ENCODE measurements at regions not wholly inside any gene's neighbourhood (a gene's known extent, or its start where the extent isn't known, plus 50 kb on each side); places are given as distances from the start of the nearest gene placed in this dataset.
"Not testable (repeated sequence)": the region's sequence is repeated elsewhere in the genome, so short reads cannot be mapped to it uniquely, and the experiment has no call there.

GRCh38 chrX:44054863-44055601 is 81.8 kb upstream of the NDP start:
- no peak for DNase-seq (ENCODE audit: low read depth in 4 of 6, low spot score in 6 of 6)
- H3K27me3 ChIP-seq (ENCODE audit: control insufficient read depth, insufficient read depth, low read length): peaks cover 10% of the 10 kb centered on the region
- H3K9me3 ChIP-seq (ENCODE audit: control insufficient read depth, insufficient read depth, low read length): peaks cover 4% of the 10 kb centered on the region
- H3K36me3 ChIP-seq (ENCODE audit: control insufficient read depth, insufficient read depth, low read length): no peaks in the 10 kb centered on the region
- H3K4me3 ChIP-seq (ENCODE audit: low read depth, low read length): no peak overlapping the region
- no peak overlapping the region for H3K27ac ChIP-seq (ENCODE audit: low read depth, low read length)
- no peaks in the 10 kb centered on the region for H3K4me1 ChIP-seq (ENCODE audit: control insufficient read depth, insufficient read depth, low read length)
- WGBS (ENCODE audit: insufficient coverage): 62% methylated on average over 3 of the region's 4 CpGs

- WGBS (ENCODE audit: insufficient coverage): no CpG with 5 or more reads among the region's 1 CpG
- not testable (repeated sequence) for H3K27me3 ChIP-seq (ENCODE audit: control insufficient read depth, insufficient read depth, low read length)
Measured at GRCh38 chrX:44045106-44045505, 71.9 kb upstream of the NDP start.

DNA sequence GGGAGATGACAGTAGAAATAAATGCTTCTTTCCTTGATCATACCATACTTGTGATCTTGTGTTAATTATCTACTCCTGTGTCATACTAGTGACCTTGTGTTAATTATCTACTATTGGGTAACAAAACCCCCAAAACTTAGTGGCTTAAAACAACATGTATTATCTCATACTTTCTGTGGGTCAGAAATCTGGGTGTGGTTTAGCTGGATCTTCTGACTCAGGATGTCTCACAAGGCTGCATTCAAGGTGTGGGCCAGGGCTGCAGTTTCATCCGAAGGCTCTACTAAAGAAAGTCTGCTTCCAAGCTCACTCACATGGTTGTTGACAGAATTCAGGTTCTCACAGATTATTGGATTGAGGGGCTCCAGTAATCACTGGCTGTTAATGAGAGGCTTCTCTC is 70.3 kb upstream of the NDP start:
- Histone ChIP-seq H3K4me1 (ENCODE audit: control insufficient read depth, insufficient read depth, low read length) (no peaks in the 10 kb centered on the region), H3K9me3 (ENCODE audit: control insufficient read depth, insufficient read depth, low read length) (no peaks in the 10 kb centered on the region), H3K27ac (ENCODE audit: low read depth, low read length) (no peak overlapping the region), H3K36me3 (ENCODE audit: control insufficient read depth, insufficient read depth, low read length) (no peaks in the 10 kb centered on the region), H3K27me3 (ENCODE audit: control insufficient read depth, insufficient read depth, low read length) (peaks cover 2% of the 10 kb centered on the region), H3K4me3 (ENCODE audit: low read depth, low read length) (no peak overlapping the region)
- WGBS (ENCODE audit: insufficient coverage): no CpG with 5 or more reads among the region's 1 CpG
- no peak for DNase-seq (ENCODE audit: low read depth in 4 of 6, low spot score in 6 of 6)

More at GRCh38 chrX:44045106-44045505, 71.9 kb upstream of the NDP start:
- H3K4me3 ChIP-seq (ENCODE audit: low read depth, low read length); H3K27ac ChIP-seq (ENCODE audit: low read depth, low read length); H3K36me3 ChIP-seq (ENCODE audit: control insufficient read depth, insufficient read depth, low read length); H3K9me3 ChIP-seq (ENCODE audit: control insufficient read depth, insufficient read depth, low read length); H3K4me1 ChIP-seq (ENCODE audit: control insufficient read depth, insufficient read depth, low read length); DNase-seq (ENCODE audit: low read depth in 4 of 6, low spot score in 6 of 6): not testable (repeated sequence)

DNA sequence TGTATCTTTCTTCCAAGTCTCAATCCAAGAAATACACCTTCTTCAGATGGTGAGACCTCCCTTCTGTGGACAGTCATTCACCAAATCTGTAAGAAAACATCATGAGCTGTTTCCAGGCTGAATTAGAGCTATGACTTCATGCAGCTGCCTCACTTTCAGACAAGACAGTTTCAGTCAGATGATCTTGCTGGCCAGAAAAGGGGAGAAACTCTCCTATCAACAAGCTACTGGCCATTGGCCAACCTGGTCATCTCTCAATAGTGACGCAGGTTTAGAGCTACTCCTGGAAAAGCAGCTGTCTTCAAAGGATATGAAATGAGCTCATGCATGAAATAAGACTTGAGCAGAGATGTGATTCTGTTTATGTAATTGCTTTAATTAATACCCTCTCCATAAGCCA is 69.6 kb upstream of the NDP start:
- no CpG with 5 or more reads among the region's 1 CpG for WGBS (ENCODE audit: insufficient coverage)
- H3K4me1 ChIP-seq (ENCODE audit: control insufficient read depth, insufficient read depth, low read length): no peaks in the 10 kb centered on the region
- no peak for DNase-seq (ENCODE audit: low read depth in 4 of 6, low spot score in 6 of 6)
- H3K4me3 ChIP-seq (ENCODE audit: low read depth, low read length): no peak overlapping the region
- no peak overlapping the region for H3K27ac ChIP-seq (ENCODE audit: low read depth, low read length)
- no peaks in the 10 kb centered on the region for H3K36me3 ChIP-seq (ENCODE audit: control insufficient read depth, insufficient read depth, low read length)
- no peaks in the 10 kb centered on the region for H3K9me3 ChIP-seq (ENCODE audit: control insufficient read depth, insufficient read depth, low read length)
- peaks cover 2% of the 10 kb centered on the region for H3K27me3 ChIP-seq (ENCODE audit: control insufficient read depth, insufficient read depth, low read length)

GRCh38 chrX:44042116-44042515 is 68.9 kb upstream of the NDP start:
- H3K27ac ChIP-seq (ENCODE audit: low read depth, low read length): no peak overlapping the region
- 75% methylated on average over 1 of the region's 2 CpGs for WGBS (ENCODE audit: insufficient coverage)
- H3K4me1 ChIP-seq (ENCODE audit: control insufficient read depth, insufficient read depth, low read length): no peaks in the 10 kb centered on the region
- no peaks in the 10 kb centered on the region for H3K36me3 ChIP-seq (ENCODE audit: control insufficient read depth, insufficient read depth, low read length)
- H3K4me3 ChIP-seq (ENCODE audit: low read depth, low read length): no peak overlapping the region
- no peaks in the 10 kb centered on the region for H3K9me3 ChIP-seq (ENCODE audit: control insufficient read depth, insufficient read depth, low read length)
- peaks cover 4% of the 10 kb centered on the region for H3K27me3 ChIP-seq (ENCODE audit: control insufficient read depth, insufficient read depth, low read length)
- no peak for DNase-seq (ENCODE audit: low read depth in 4 of 6, low spot score in 6 of 6)

- no peaks in the 10 kb centered on the region for H3K36me3 ChIP-seq (ENCODE audit: control insufficient read depth, insufficient read depth, low read length)
- DNase-seq (ENCODE audit: low read depth in 4 of 6, low spot score in 6 of 6): no peak
- peaks cover 7% of the 10 kb centered on the region for H3K27me3 ChIP-seq (ENCODE audit: control insufficient read depth, insufficient read depth, low read length)
- WGBS (ENCODE audit: insufficient coverage): no CpG with 5 or more reads among the region's 3 CpGs
- no peak overlapping the region for H3K4me3 ChIP-seq (ENCODE audit: low read depth, low read length)
- no peak overlapping the region for H3K27ac ChIP-seq (ENCODE audit: low read depth, low read length)
- H3K4me1 ChIP-seq (ENCODE audit: control insufficient read depth, insufficient read depth, low read length): no peaks in the 10 kb centered on the region
- H3K9me3 ChIP-seq (ENCODE audit: control insufficient read depth, insufficient read depth, low read length): no peaks in the 10 kb centered on the region
Measured at GRCh38 chrX:44040406-44040805, 67.2 kb upstream of the NDP start.

DNA sequence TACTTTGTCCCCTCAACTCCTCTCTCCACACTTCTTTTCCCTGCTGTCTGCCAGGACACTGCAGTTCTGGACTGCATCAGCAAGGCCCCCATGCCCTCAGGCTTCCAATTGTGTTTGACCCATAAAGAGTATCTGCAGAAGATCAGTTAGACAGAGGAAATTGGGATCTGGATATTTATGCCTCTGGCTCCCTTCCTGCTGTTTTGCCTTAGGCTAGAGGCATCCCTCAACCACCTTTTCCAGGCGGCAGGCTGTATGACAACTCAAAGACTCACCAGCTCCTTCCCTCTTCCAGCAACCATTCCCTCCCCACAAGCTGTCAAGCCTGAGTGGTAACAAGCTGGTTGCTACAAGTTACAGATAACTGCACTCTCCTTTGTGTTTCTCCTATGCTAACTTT is 66.4 kb upstream of the NDP start:
- DNase-seq (ENCODE audit: low read depth in 4 of 6, low spot score in 6 of 6): no peak
- H3K36me3 ChIP-seq (ENCODE audit: control insufficient read depth, insufficient read depth, low read length): no peaks in the 10 kb centered on the region
- no peaks in the 10 kb centered on the region for H3K9me3 ChIP-seq (ENCODE audit: control insufficient read depth, insufficient read depth, low read length)
- H3K4me3 ChIP-seq (ENCODE audit: low read depth, low read length): no peak overlapping the region
- 33% methylated on average over 1 of the region's 1 CpG for WGBS (ENCODE audit: insufficient coverage)
- H3K27ac ChIP-seq (ENCODE audit: low read depth, low read length): no peak overlapping the region
- no peaks in the 10 kb centered on the region for H3K4me1 ChIP-seq (ENCODE audit: control insufficient read depth, insufficient read depth, low read length)
- H3K27me3 ChIP-seq (ENCODE audit: control insufficient read depth, insufficient read depth, low read length): peaks cover 7% of the 10 kb centered on the region

DNA sequence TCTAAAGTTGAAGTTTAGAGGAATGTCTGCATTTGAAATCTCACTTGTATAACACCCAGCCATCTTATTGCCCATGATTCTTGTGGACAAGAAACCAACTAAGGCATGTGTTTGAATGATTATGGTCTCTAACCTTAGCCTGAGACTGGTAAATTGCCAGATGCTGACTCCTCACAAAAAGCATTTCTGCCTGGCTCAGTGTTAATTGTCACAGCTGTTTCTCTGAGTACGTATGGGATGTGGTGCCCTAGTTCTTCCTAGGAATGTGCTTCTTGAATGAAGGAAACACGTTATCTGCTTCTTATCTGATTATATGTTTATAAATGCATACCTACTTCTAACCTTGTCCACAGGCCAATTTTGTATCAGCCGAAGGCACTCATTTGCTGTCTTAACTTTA is 63.1 kb upstream of the NDP start:
- peaks cover 7% of the 10 kb centered on the region for H3K27me3 ChIP-seq (ENCODE audit: control insufficient read depth, insufficient read depth, low read length)
- no peak overlapping the region for H3K27ac ChIP-seq (ENCODE audit: low read depth, low read length)
- H3K36me3 ChIP-seq (ENCODE audit: control insufficient read depth, insufficient read depth, low read length): no peaks in the 10 kb centered on the region
- DNase-seq (ENCODE audit: low read depth in 4 of 6, low spot score in 6 of 6): peak in 1 of 6 donors; percentile 27
- no peak overlapping the region for H3K4me3 ChIP-seq (ENCODE audit: low read depth, low read length)
- no CpG with 5 or more reads among the region's 3 CpGs for WGBS (ENCODE audit: insufficient coverage)
- H3K9me3 ChIP-seq (ENCODE audit: control insufficient read depth, insufficient read depth, low read length): no peaks in the 10 kb centered on the region
- no peaks in the 10 kb centered on the region for H3K4me1 ChIP-seq (ENCODE audit: control insufficient read depth, insufficient read depth, low read length)

DNA sequence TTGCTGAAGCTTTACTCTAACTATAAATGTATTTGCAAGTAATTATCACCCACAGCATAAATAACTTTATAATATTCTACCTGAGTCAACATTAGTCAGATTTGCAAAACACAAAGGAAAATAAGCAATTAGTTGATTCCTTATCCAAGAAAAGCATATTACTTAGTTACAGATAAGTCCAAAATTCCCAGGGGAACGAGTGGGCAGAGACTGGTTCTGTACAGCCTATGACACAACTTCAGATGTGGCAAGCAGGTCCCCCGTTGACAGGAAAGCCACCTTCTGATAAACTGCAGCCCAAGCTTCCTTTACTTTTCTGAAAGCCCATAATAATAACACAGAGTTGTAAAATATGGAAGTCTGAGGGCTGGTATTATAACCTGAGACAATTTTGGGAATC is 62.4 kb upstream of the NDP start:
- Histone ChIP-seq H3K36me3 (ENCODE audit: control insufficient read depth, insufficient read depth, low read length) (no peaks in the 10 kb centered on the region), H3K4me3 (ENCODE audit: low read depth, low read length) (no peak overlapping the region), H3K27me3 (ENCODE audit: control insufficient read depth, insufficient read depth, low read length) (peaks cover 7% of the 10 kb centered on the region), H3K27ac (ENCODE audit: low read depth, low read length) (no peak overlapping the region), H3K4me1 (ENCODE audit: control insufficient read depth, insufficient read depth, low read length) (no peaks in the 10 kb centered on the region), H3K9me3 (ENCODE audit: control insufficient read depth, insufficient read depth, low read length) (no peaks in the 10 kb centered on the region)
- no peak for DNase-seq (ENCODE audit: low read depth in 4 of 6, low spot score in 6 of 6)
- no CpG with 5 or more reads among the region's 2 CpGs for WGBS (ENCODE audit: insufficient coverage)

GRCh38 chrX:44032479-44032878 is 59.3 kb upstream of the NDP start:
- peaks cover 16% of the 10 kb centered on the region for H3K27me3 ChIP-seq (ENCODE audit: control insufficient read depth, insufficient read depth, low read length)
- H3K9me3 ChIP-seq (ENCODE audit: control insufficient read depth, insufficient read depth, low read length): no peaks in the 10 kb centered on the region
- H3K36me3 ChIP-seq (ENCODE audit: control insufficient read depth, insufficient read depth, low read length): no peaks in the 10 kb centered on the region
- H3K4me1 ChIP-seq (ENCODE audit: control insufficient read depth, insufficient read depth, low read length): no peaks in the 10 kb centered on the region
- H3K27ac ChIP-seq (ENCODE audit: low read depth, low read length): no peak overlapping the region
- H3K4me3 ChIP-seq (ENCODE audit: low read depth, low read length): no peak overlapping the region
- no peak for DNase-seq (ENCODE audit: low read depth in 4 of 6, low spot score in 6 of 6)
- WGBS (ENCODE audit: insufficient coverage): no CpG with 5 or more reads among the region's 2 CpGs
